ENCODE measurements at regions not wholly inside any gene's neighbourhood (a gene's known extent, or its start where the extent isn't known, plus 50 kb on each side); places are given as distances from the start of the nearest gene placed in this dataset.

DNA sequence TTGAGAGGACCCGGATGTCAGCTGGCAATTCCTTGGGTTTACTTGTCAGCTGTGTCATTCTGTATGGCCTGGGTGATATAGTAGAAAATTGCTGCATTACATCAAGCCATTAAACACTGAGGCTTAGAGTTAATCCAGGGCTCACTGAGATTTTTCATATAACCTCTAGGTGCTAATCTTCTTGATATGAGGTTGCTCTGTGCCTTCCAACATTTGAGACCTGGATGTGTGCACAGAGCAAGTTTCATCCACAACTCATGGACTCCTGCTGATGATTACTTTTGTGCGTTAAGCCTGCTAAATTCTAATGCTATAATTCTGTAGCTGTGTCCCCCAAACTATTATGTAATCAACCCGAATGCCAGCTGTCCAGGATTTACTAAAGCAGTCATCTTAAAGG is 178.4 kb upstream of the CDH20 start:
- TF ChIP-seq EZH2 (optimal IDR thresholded peaks at IDR 0.05; ENCODE audit: low read depth, low read length): no peak
- TF ChIP-seq CTCF (IDR thresholded peaks at IDR 0.05; ENCODE audit: low read length): no peak
- TF ChIP-seq EZH2phosphoT487 (IDR thresholded peaks at IDR 0.05; ENCODE audit: low read length): no peak
- no peaks in the 10 kb centered on the region for H3F3A ChIP-seq (ENCODE audit: insufficient read depth, low read length)

GRCh38 chr18:61155586-61155985 is 177.6 kb upstream of the CDH20 start:
- Histone ChIP-seq H3K9me3 (replicated peaks; ENCODE audit: insufficient read depth, low read length) (no peaks in the 10 kb centered on the region), H2AFZ (ENCODE audit: low read length) (no peak overlapping the region), H3K4me2 (ENCODE audit: low read depth, low read length) (no peak overlapping the region)

More for the DNA sequence above, 178.4 kb upstream of the CDH20 start:
- no peak for DNase-seq
- no peaks in the 10 kb centered on the region for H3K9me3 ChIP-seq (replicated peaks; ENCODE audit: insufficient read depth, low read length)
- H3K27me3 ChIP-seq (replicated peaks; ENCODE audit: insufficient read depth, low read length): no peaks in the 10 kb centered on the region
- H3K4me3 ChIP-seq (ENCODE audit: low read length): no peak overlapping the region
- no peaks in the 10 kb centered on the region for H4K20me1 ChIP-seq (ENCODE audit: insufficient read depth, low read length)
- H3K4me2 ChIP-seq (ENCODE audit: low read depth, low read length): no peak overlapping the region
- H2AFZ ChIP-seq (ENCODE audit: low read length): no peak overlapping the region
- H3K36me3 ChIP-seq (replicated peaks; ENCODE audit: insufficient read depth, low read length): no peaks in the 10 kb centered on the region
- no peak overlapping the region for H3K27ac ChIP-seq (ENCODE audit: low read length)
- H3K9me2 ChIP-seq (replicated peaks; ENCODE audit: insufficient read depth, low read length): no peaks in the 10 kb centered on the region
- H3K79me2 ChIP-seq (ENCODE audit: low read length): no peaks in the 10 kb centered on the region
- H3K4me1 ChIP-seq (ENCODE audit: low read length): no peaks in the 10 kb centered on the region
- no peak overlapping the region for H3K9ac ChIP-seq (ENCODE audit: low read length)

DNA sequence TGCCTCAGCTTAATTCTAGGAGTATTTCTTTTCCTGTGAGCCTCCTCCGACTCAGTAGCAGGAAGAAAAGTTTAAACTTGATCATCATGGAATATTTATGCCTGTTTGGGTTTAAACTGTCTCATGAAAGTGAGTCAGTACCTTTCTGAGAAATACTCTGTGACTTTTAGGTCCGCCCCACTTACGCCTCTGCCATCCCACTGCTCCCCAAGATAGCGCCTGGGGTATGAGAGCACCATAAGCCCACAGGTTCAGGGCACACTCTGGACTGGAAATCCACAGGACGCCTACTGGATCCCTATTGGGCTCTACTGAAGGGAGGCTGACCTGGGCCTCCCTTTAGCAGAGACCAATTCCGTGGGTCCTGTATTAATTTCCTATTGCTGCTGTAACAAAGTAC is 175.8 kb upstream of the CDH20 start:
- H3K4me1 ChIP-seq (ENCODE audit: low read length): no peaks in the 10 kb centered on the region
- no peak overlapping the region for H3K4me3 ChIP-seq (ENCODE audit: low read length)
- TF ChIP-seq EZH2 (optimal IDR thresholded peaks at IDR 0.05; ENCODE audit: low read depth, low read length) (no peak), CTCF (IDR thresholded peaks at IDR 0.05; ENCODE audit: low read length) (no peak), EZH2phosphoT487 (IDR thresholded peaks at IDR 0.05; ENCODE audit: low read length) (no peak)
- H3K4me2 ChIP-seq (ENCODE audit: low read depth, low read length): no peak overlapping the region
- H3K79me2 ChIP-seq (ENCODE audit: low read length): no peaks in the 10 kb centered on the region
- no peak overlapping the region for H3K27ac ChIP-seq (ENCODE audit: low read length)
- H2AFZ ChIP-seq (ENCODE audit: low read length): no peak overlapping the region
- no peaks in the 10 kb centered on the region for H3K27me3 ChIP-seq (replicated peaks; ENCODE audit: insufficient read depth, low read length)
- no peaks in the 10 kb centered on the region for H3K9me2 ChIP-seq (replicated peaks; ENCODE audit: insufficient read depth, low read length)
- no peak for DNase-seq
- no peaks in the 10 kb centered on the region for H3K36me3 ChIP-seq (replicated peaks; ENCODE audit: insufficient read depth, low read length)
- no peaks in the 10 kb centered on the region for H4K20me1 ChIP-seq (ENCODE audit: insufficient read depth, low read length)
- no peaks in the 10 kb centered on the region for H3K9me3 ChIP-seq (replicated peaks; ENCODE audit: insufficient read depth, low read length)
- no peak overlapping the region for H3K9ac ChIP-seq (ENCODE audit: low read length)
- H3F3A ChIP-seq (ENCODE audit: insufficient read depth, low read length): no peaks in the 10 kb centered on the region

More at GRCh38 chr18:61155586-61155985, 177.6 kb upstream of the CDH20 start:
- Histone ChIP-seq H3K9ac (ENCODE audit: low read length) (no peak overlapping the region), H4K20me1 (ENCODE audit: insufficient read depth, low read length) (no peaks in the 10 kb centered on the region), H3K4me3 (ENCODE audit: low read length) (no peak overlapping the region), H3K79me2 (ENCODE audit: low read length) (no peaks in the 10 kb centered on the region), H3F3A (ENCODE audit: insufficient read depth, low read length) (no peaks in the 10 kb centered on the region), H3K36me3 (replicated peaks; ENCODE audit: insufficient read depth, low read length) (no peaks in the 10 kb centered on the region), H3K4me1 (ENCODE audit: low read length) (no peaks in the 10 kb centered on the region), H3K27me3 (replicated peaks; ENCODE audit: insufficient read depth, low read length) (no peaks in the 10 kb centered on the region), H3K27ac (ENCODE audit: low read length) (no peak overlapping the region), H3K9me2 (replicated peaks; ENCODE audit: insufficient read depth, low read length) (no peaks in the 10 kb centered on the region)
- no peak for TF ChIP-seq CTCF (IDR thresholded peaks at IDR 0.05; ENCODE audit: low read length)
- TF ChIP-seq EZH2 (optimal IDR thresholded peaks at IDR 0.05; ENCODE audit: low read depth, low read length): no peak
- TF ChIP-seq EZH2phosphoT487 (IDR thresholded peaks at IDR 0.05; ENCODE audit: low read length): no peak
- no peak for DNase-seq
